ENCODE measurements at regions not wholly inside any gene's neighbourhood (a gene's known extent, or its start where the extent isn't known, plus 50 kb on each side); places are given as distances from the start of the nearest gene placed in this dataset.

DNA sequence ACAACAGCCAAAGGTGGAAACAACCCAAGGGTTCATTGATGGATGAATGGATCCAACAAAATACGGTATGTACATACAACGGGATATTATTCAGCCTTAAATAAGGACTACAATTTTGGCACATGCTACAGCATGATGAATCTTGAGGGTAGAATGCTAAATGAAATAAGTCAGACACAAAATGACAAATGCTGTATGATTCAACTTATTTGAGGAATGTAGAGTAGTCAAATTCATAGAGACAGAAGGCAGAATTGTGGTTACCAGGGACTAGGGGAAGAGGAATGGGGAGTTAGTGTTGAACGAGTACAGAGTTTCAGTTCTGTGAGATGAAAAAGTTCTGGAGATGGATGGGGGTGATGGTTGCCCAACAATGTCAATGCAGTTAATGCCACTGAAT lies 118.0 kb upstream of the PAXBP1 start:
- TF ChIP-seq, protein P1, sequence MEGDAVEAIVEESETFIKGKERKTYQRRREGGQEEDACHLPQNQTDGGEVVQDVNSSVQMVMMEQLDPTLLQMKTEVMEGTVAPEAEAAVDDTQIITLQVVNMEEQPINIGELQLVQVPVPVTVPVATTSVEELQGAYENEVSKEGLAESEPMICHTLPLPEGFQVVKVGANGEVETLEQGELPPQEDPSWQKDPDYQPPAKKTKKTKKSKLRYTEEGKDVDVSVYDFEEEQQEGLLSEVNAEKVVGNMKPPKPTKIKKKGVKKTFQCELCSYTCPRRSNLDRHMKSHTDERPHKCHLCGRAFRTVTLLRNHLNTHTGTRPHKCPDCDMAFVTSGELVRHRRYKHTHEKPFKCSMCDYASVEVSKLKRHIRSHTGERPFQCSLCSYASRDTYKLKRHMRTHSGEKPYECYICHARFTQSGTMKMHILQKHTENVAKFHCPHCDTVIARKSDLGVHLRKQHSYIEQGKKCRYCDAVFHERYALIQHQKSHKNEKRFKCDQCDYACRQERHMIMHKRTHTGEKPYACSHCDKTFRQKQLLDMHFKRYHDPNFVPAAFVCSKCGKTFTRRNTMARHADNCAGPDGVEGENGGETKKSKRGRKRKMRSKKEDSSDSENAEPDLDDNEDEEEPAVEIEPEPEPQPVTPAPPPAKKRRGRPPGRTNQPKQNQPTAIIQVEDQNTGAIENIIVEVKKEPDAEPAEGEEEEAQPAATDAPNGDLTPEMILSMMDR (IDR thresholded peaks at IDR 0.05), result no peak
- TF ChIP-seq SP1 (CRISPR knock-in tag; conservative IDR thresholded peaks at IDR 0.05), result no peak
- no peak for TF ChIP-seq KAT7 (CRISPR knock-in tag; IDR thresholded peaks at IDR 0.05; ENCODE audit: borderline replicate concordance)
- TF ChIP-seq ZNF416 (CRISPR knock-in tag; IDR thresholded peaks at IDR 0.05), result no peak
- no peak for TF ChIP-seq FOXK1 (CRISPR knock-in tag; IDR thresholded peaks at IDR 0.05)
- TF ChIP-seq, protein P2, sequence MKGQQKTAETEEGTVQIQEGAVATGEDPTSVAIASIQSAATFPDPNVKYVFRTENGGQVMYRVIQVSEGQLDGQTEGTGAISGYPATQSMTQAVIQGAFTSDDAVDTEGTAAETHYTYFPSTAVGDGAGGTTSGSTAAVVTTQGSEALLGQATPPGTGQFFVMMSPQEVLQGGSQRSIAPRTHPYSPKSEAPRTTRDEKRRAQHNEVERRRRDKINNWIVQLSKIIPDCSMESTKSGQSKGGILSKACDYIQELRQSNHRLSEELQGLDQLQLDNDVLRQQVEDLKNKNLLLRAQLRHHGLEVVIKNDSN (CRISPR knock-in tag; IDR thresholded peaks at IDR 0.05), result no peak
- no peak for TF ChIP-seq ETV6 (CRISPR knock-in tag; IDR thresholded peaks at IDR 0.05)
- no peak for TF ChIP-seq CREB1 (CRISPR knock-in tag; IDR thresholded peaks at IDR 0.05)
